ENCODE measurements at regions not wholly inside any gene's neighbourhood (a gene's known extent, or its start where the extent isn't known, plus 50 kb on each side); places are given as distances from the start of the nearest gene placed in this dataset.

- Histone ChIP-seq H3K36me3 (ENCODE audit: control insufficient read depth in 2 of 2, extremely low read depth in 1 of 2, insufficient read depth in 2 of 2, low read length in 2 of 2) (no peaks in the 10 kb centered on the region), H3K4me1 (ENCODE audit: control insufficient read depth, extremely low read depth, insufficient read depth, low read length) (no peaks in the 10 kb centered on the region), H3K4me3 (ENCODE audit: control insufficient read depth in 2 of 3, extremely low read depth in 1 of 3, insufficient read depth in 2 of 3, low read depth in 1 of 3, low read length in 3 of 3) (no peak overlapping the region), H3K9me1 (ENCODE audit: control insufficient read depth, extremely low read depth, insufficient read depth, low read length) (no peaks in the 10 kb centered on the region), H2AFZ (ENCODE audit: control insufficient read depth, low read length) (no peak overlapping the region), H3K79me2 (ENCODE audit: control insufficient read depth, insufficient read depth, low read length) (no peaks in the 10 kb centered on the region), H3K9me3 (ENCODE audit: control insufficient read depth, low read depth, low read length) (no peaks in the 10 kb centered on the region), H3K27ac (ENCODE audit: control insufficient read depth, insufficient read depth, low read length) (no peak overlapping the region), H3K27me3 (ENCODE audit: control insufficient read depth, extremely low read depth, insufficient read depth, low read length) (no peaks in the 10 kb centered on the region), H3K9ac (ENCODE audit: control insufficient read depth, extremely low read depth, insufficient read depth, low read length) (no peak overlapping the region), H4K20me1 (ENCODE audit: control insufficient read depth, extremely low read depth, insufficient read depth, low read length) (no peaks in the 10 kb centered on the region), H3K4me2 (ENCODE audit: control insufficient read depth, extremely low read depth, insufficient read depth, low read depth, low read length) (no peak overlapping the region)
- no peak for FAIRE-seq
- dilution Hi-C loops (cut with MboI; ENCODE audit: extremely low pct_ligation_motif_present, low sequenced_read_pairs) = no loop called here
- TF ChIP-seq EZH2 (IDR thresholded peaks at IDR 0.05; ENCODE audit: low read length) = no peak
- TF ChIP-seq, protein P1, sequence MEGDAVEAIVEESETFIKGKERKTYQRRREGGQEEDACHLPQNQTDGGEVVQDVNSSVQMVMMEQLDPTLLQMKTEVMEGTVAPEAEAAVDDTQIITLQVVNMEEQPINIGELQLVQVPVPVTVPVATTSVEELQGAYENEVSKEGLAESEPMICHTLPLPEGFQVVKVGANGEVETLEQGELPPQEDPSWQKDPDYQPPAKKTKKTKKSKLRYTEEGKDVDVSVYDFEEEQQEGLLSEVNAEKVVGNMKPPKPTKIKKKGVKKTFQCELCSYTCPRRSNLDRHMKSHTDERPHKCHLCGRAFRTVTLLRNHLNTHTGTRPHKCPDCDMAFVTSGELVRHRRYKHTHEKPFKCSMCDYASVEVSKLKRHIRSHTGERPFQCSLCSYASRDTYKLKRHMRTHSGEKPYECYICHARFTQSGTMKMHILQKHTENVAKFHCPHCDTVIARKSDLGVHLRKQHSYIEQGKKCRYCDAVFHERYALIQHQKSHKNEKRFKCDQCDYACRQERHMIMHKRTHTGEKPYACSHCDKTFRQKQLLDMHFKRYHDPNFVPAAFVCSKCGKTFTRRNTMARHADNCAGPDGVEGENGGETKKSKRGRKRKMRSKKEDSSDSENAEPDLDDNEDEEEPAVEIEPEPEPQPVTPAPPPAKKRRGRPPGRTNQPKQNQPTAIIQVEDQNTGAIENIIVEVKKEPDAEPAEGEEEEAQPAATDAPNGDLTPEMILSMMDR (optimal IDR thresholded peaks at IDR 0.05 in 1 of 3, IDR thresholded peaks at IDR 0.05 in 1 of 3, conservative IDR thresholded peaks at IDR 0.05 in 1 of 3; ENCODE audit: extremely low read depth in 1 of 3, insufficient read depth in 2 of 3, low read length in 3 of 3) = no peak
- no peak for DNase-seq (ENCODE audit: low read depth, low spot score)
Observed at GRCh38 chr17:12438813-12439586, 226.7 kb upstream of the MYOCD start.

GRCh38 chr17:12445331-12445730 lies 220.4 kb upstream of the MYOCD start:
- Histone ChIP-seq H3K27me3 (ENCODE audit: control insufficient read depth, extremely low read depth, insufficient read depth, low read length) (no peaks in the 10 kb centered on the region), H3K4me2 (ENCODE audit: control insufficient read depth, extremely low read depth, insufficient read depth, low read depth, low read length) (no peak overlapping the region), H2AFZ (ENCODE audit: control insufficient read depth, low read length) (no peak overlapping the region), H3K9me3 (ENCODE audit: control insufficient read depth, low read depth, low read length) (no peaks in the 10 kb centered on the region), H3K9ac (ENCODE audit: control insufficient read depth, extremely low read depth, insufficient read depth, low read length) (no peak overlapping the region), H3K36me3 (ENCODE audit: control insufficient read depth in 2 of 2, extremely low read depth in 1 of 2, insufficient read depth in 2 of 2, low read length in 2 of 2) (no peaks in the 10 kb centered on the region), H4K20me1 (ENCODE audit: control insufficient read depth, extremely low read depth, insufficient read depth, low read length) (no peaks in the 10 kb centered on the region), H3K9me1 (ENCODE audit: control insufficient read depth, extremely low read depth, insufficient read depth, low read length) (no peaks in the 10 kb centered on the region), H3K27ac (ENCODE audit: control insufficient read depth, insufficient read depth, low read length) (no peak overlapping the region), H3K4me3 (ENCODE audit: control insufficient read depth in 2 of 3, extremely low read depth in 1 of 3, insufficient read depth in 2 of 3, low read depth in 1 of 3, low read length in 3 of 3) (no peak overlapping the region), H3K4me1 (ENCODE audit: control insufficient read depth, extremely low read depth, insufficient read depth, low read length) (no peaks in the 10 kb centered on the region), H3K79me2 (ENCODE audit: control insufficient read depth, insufficient read depth, low read length) (no peaks in the 10 kb centered on the region)
- dilution Hi-C loops (cut with MboI; ENCODE audit: extremely low pct_ligation_motif_present, low sequenced_read_pairs) = no loop called here
- no peak for TF ChIP-seq EZH2 (IDR thresholded peaks at IDR 0.05; ENCODE audit: low read length)
- TF ChIP-seq, protein P1 (optimal IDR thresholded peaks at IDR 0.05 in 1 of 3, IDR thresholded peaks at IDR 0.05 in 1 of 3, conservative IDR thresholded peaks at IDR 0.05 in 1 of 3; ENCODE audit: extremely low read depth in 1 of 3, insufficient read depth in 2 of 3, low read length in 3 of 3) = no peak
- DNase-seq (ENCODE audit: low read depth, low spot score) (no peak), FAIRE-seq (no peak)
